Hematopoietic multipotent progenitor cell (in vitro differentiated cells): ENCODE measurements at regions not wholly inside any gene's neighbourhood (a gene's known extent, or its start where the extent isn't known, plus 50 kb on each side); places are given as distances from the start of the nearest gene placed in this dataset.
"Not testable (repeated sequence)": the region's sequence is repeated elsewhere in the genome, so short reads cannot be mapped to it uniquely, and the experiment has no call there.

Experiments used
- DNase-seq, 3 donors: peaks; one replicate each; pipeline ENCODE4 v3.0.0-alpha.2; 2011 to 2015; ENCODE audit warnings: low read depth in 2 of 3, low spot score in 2 of 3

- no peak for DNase-seq
Measured at GRCh38 chr6:137545073-137545472, 50.9 kb upstream of the OLIG3 start.

- no peak for DNase-seq
Measured at GRCh38 chr6:137547186-137547585, 53.0 kb upstream of the OLIG3 start.

- DNase-seq = no peak
Measured at GRCh38 chr6:137547601-137548000, 53.4 kb upstream of the OLIG3 start.

- no peak for DNase-seq
Measured at GRCh38 chr6:137549106-137549505, 54.9 kb upstream of the OLIG3 start.

GRCh38 chr6:137550535-137550934, 56.3 kb upstream of the OLIG3 start:
- DNase-seq = no peak

GRCh38 chr6:137552146-137552545, 58.0 kb upstream of the OLIG3 start:
- peak in 2 of 3 donors; percentile 4 to 60 for DNase-seq

- DNase-seq = no peak
Measured at GRCh38 chr6:137552809-137553208, 58.6 kb upstream of the OLIG3 start.

GRCh38 chr6:137559521-137560183, 65.5 kb upstream of the OLIG3 start:
- DNase-seq = peak in 2 of 3 donors; percentile 3 to 14

GRCh38 chr6:137560184-137560563, 66.0 kb upstream of the OLIG3 start:
- no peak for DNase-seq

GRCh38 chr6:137568067-137568466, 73.9 kb upstream of the OLIG3 start:
- DNase-seq = no peak

GRCh38 chr6:137570393-137570792, 76.2 kb upstream of the OLIG3 start:
- no peak for DNase-seq

- peak in 2 of 3 donors; percentile 17 to 65 for DNase-seq
Measured at GRCh38 chr6:137571854-137572253, 77.7 kb upstream of the OLIG3 start.

- DNase-seq = no peak
Measured at GRCh38 chr6:137573739-137574138, 79.5 kb upstream of the OLIG3 start.

- no peak for DNase-seq
Measured at GRCh38 chr6:137579612-137580011, 85.4 kb upstream of the OLIG3 start.

GRCh38 chr6:137581019-137581707, 87.0 kb upstream of the OLIG3 start:
- peak in 1 of 3 donors; percentile 2 for DNase-seq

GRCh38 chr6:137583519-137583918, 89.3 kb upstream of the OLIG3 start:
- DNase-seq = not testable (repeated sequence)

- DNase-seq = no peak
Measured at GRCh38 chr6:137588472-137588871, 94.3 kb upstream of the OLIG3 start.

GRCh38 chr6:137589067-137589848, 95.1 kb upstream of the OLIG3 start:
- peak; percentile 14 to 34 (median 15) for DNase-seq

- no peak for DNase-seq
Measured at GRCh38 chr6:137590684-137591083, 96.5 kb upstream of the OLIG3 start.

- DNase-seq = no peak
Measured at GRCh38 chr6:137601471-137601870, 107.3 kb upstream of the OLIG3 start.

GRCh38 chr6:137602313-137603197, 108.4 kb upstream of the OLIG3 start:
- no peak for DNase-seq
